GM19395 (cell line): ENCODE measurements at regions not wholly inside any gene's neighbourhood (a gene's known extent, or its start where the extent isn't known, plus 50 kb on each side); places are given as distances from the start of the nearest gene placed in this dataset.
"Not testable (repeated sequence)": the region's sequence is repeated elsewhere in the genome, so short reads cannot be mapped to it uniquely, and the experiment has no call there.

Experiments
- ATAC-seq: cut with Tn5 transposase; IDR thresholded peaks from one replicate; pipeline ENCODE4 v1.9.1; 2021; ENCODE audit warnings: mild to moderate bottlenecking, moderate library complexity; ENCODE audit not compliant: unreplicated experiment

DNA sequence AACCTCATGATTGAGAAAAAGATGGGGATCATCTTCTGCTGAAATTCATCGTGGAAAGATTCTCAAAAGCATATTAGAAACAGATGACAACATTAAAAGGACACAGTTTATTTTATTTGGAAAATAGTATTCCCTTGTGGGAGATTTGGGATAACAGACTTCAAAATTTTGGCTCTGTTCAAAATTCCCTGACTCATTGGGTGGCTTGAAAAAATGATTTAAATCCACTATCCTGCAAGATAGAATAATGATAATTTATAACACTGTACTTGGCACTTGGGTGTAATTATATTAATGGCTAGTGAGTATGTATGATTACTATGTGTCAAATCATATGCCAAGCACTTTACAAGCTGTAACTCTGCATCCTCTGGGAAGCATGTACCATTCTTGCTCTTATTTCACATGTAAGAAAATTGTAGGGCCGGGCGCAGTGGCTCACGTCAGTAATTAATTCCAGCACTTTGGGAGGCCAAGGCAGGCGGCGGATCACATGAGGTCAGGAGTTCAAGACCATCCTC, 128.8 kb downstream of the LMNTD1 start:
- ATAC-seq, result no peak

DNA sequence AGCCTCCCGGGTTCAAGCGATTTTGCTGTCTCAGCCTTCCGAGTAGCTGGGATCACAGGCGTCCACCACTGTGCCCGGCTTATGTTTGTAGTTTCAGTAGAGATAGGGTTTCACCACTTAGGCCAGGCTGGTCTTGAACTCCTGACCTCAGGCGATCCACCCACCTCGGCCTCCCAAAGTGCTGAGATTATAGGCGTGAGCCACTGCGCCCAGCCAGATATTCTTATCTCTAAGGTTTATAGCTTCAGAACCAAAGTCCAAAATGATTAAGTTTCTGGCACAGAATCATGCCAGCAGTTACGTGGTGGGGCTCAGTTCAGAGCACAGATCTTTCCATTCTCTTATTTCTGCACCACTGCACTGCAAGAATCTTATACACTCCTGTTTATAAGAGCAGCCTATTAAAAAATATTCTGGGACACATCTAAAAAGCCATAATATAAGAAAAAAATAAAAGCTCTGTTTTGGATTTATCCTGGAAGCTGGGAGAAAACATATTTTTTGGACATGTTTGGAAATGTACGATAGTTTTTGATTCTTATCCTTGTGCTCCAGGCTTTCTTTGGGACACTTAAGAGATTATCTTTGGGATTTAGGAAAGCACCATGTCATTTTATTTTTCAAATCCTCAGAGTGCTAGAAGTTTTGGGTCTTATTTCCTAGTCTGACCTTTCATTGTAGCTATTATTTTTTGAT, 129.6 kb downstream of the LMNTD1 start:
- ATAC-seq, result no peak

DNA sequence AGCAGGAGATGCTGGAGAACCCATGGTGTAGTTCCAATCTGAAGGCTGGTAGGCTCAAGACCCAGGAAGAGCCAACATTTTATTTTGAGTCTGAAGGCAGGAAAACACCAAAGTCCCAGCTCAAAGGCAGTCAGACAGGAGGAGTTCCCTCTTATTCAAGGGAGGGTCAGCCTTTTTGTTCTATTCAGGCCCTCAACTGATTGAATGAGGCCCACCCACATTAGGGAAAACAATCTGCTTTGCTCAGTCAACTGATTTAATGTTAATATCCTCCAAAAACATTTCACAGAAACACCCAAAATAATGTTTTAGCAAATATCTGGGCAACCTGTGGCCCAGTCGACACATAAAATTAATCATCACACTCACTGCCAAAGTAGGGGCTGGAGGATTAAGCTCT, 130.8 kb downstream of the LMNTD1 start:
- no peak for ATAC-seq

- ATAC-seq, result no peak
Measured at GRCh38 chr12:25421651-25422167, 131.4 kb downstream of the LMNTD1 start.

DNA sequence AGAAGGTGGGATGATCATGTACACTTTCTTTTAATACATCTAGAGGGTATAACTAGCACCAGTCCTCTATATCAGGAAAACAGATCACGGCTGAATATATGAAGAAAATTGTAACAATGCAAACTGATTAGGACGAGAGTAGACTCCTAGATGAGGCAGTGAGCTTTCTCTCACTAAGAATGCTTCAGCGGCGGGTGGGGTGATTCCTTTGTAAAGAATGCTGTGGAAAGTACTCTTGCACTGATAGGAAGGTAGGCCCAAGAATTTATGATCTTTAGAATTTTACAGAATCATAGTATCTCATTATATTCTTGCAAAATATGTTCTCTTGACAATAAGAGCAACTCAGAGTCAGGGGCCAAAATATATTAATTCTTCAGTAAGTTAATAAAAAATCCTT, 133.0 kb downstream of the LMNTD1 start:
- ATAC-seq, result no peak

- no peak for ATAC-seq
Measured at GRCh38 chr12:25419595-25419994, 133.5 kb downstream of the LMNTD1 start.

DNA sequence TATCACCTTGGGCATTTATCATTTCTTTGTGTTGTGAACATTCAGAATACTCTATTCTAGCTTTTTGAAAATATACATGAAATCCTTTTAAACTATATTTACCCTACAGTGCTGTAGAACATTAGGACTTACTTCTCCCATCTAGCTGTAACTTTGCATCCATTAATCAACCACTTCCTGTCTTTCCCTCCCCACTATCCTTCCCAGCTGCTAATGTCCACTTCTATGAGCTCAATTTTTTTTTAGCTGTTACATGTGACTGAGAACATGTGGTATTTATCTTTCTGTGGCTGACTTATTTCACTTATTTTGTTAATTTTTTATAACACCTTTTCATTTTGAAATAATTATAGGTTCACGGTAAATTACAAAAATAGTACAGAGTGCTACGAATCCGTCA, 136.0 kb downstream of the LMNTD1 start:
- no peak for ATAC-seq

GRCh38 chr12:25416516-25416915, 136.6 kb downstream of the LMNTD1 start:
- ATAC-seq, result no peak

DNA sequence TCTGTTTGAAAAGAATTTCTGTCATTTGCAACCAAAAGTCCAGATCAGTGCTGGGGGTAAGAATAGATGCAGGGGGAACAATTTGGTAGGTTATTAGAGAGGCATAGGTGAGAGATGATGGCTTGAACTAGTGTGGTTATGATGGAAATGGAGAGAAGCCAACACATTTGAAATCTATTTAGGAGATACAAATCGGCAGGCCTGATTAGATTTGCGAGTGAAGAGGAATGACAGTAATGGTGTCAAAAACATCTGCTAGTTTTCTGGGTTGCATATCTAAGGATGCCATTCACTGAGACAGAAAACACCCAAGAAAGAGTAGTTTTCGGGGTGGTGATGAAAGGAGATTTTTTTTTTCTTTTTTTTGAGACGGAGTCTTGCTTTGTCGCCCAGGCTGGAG, 138.1 kb downstream of the LMNTD1 start:
- ATAC-seq, result no peak

DNA sequence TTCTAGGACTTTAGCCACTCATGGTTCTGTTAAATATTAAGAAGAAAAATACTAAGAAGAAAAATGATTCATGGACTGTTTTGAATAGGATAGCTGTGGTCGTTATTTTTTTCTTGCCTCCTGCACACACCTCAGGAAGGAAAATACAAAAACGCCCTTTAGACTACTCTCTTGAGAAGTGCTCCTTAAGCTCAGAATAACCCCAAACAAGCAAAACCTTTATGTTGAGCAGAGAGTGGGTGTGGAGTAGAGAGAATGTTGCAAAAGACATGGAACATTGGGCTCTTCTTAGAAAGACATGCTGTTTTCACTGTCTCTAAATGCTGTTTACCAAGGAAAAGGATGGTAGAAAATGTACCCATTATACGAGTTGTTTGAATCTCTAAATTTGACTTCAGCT, 140.3 kb downstream of the LMNTD1 start:
- ATAC-seq, result no peak

DNA sequence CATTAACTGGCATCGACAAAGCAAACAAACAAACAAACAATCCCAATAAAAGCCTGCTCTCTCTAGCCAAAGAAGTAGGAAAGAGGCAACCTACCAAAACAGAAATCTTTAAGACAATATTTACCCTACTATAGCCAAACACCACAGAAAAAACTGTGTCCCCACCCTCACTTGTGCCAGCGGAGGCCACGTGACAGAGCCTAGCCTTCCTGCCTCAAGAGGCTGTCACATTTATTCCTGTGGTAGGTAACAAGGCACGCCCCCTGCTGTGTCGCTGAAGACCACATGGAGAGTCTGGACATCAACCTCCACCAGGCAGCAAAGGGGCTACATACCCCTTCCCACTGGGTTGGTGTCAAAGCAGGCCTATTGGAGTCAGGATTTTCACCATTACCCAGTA, 148.1 kb downstream of the LMNTD1 start:
- no peak for ATAC-seq

DNA sequence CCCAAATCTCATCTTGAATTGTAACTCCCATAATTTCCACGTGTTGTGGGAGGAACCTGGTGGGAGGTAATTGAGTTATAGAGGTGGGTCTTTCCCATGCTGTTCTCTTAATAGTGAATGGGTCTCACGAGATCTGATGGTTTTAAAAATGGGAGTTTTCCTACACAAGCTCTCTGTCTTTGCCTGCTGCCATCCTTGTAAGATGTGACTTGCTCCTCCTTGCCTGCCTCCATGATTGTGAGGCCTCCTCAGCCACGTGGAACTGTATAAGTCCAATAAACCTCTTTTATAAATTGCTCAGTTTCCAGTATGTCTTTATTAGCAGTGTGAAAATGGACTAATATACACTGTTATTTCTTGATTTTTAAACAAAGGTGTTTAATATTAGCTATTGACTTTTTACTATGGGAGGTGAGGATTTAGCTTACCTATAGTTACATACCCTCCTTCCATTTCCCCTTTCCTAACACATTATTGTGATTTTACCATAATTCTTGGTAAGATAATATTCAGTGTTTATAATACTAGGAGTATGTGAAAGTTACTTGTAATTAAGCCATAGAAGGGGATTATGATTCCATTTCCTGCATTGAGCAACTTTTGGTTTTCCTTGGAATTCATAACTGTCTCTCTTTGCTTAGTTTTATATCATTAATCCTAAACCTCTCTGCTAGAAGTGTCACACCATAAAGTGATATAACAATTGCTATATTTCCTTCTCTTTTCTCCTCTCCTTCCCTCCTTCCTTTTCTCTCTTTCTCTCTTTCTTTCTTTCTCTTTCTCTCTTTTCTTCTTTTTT, 151.0 kb upstream of the KRAS start:
- no peak for ATAC-seq

DNA sequence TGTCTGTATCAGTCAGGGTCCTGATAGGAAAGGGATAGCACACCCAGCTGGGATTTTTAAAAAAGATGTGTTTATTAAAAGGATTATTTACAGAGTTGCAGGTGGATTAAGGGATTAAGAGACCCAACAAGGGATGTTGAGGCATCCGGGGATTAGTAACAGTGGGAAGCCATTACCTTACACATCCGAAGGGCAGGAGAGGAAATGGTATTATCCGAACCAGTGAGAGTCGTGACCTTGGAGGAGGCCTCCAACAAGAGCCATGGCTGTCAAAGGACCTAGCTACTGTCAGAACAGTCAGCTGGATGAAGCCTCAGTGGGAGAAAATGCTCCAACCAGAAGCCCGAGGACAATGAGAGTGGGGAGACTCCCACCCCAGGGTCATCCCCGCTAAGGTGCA, 146.3 kb upstream of the KRAS start:
- ATAC-seq, result no peak

- no peak for ATAC-seq
Measured at GRCh38 chr12:25395227-25395626, 144.5 kb upstream of the KRAS start.

DNA sequence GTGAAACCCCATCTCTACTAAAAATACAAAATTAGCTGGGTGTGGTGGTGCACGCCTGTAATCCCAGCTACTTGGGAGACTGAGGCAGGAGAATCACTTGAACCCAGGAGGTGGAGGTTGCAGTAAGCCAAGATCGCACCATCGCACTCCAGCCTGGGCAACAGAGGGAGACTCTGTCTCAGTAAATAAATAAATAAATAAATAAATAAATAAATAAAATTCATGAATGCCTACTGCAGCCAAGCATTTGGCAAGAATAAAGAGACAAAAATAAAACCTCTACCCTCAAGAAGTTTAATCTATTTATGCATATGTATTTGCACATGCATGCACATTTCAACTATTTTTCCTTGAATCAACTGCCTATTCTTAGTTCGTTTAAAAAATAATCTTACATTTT, 144.0 kb upstream of the KRAS start:
- not testable (repeated sequence) for ATAC-seq

GRCh38 chr12:25394025-25394424, 143.3 kb upstream of the KRAS start:
- ATAC-seq, result no peak

DNA sequence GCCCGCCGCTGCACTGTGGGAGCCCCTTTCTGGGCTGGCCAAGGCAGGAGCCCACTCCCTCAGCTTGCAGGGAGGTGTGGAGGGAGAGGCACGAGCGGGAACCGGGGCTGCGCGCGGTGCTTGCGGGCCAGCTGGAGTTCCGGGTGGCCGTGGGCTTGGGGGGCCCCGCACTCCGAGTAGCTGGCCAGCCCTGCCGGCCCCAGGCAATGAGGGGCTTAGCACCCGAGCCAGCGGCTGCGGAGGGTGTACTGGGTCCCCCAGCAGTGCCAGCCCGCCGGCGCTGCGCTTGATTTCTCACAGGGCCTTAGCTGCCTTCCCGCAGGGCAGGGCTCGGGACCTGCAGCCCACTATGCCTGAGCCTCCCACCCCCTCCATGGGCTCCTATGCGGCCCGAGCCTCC, 140.6 kb upstream of the KRAS start:
- not testable (repeated sequence) for ATAC-seq

GRCh38 chr12:25388183-25388582, 137.5 kb upstream of the KRAS start:
- no peak for ATAC-seq

GRCh38 chr12:25387732-25388050, 137.0 kb upstream of the KRAS start:
- ATAC-seq, result no peak

DNA sequence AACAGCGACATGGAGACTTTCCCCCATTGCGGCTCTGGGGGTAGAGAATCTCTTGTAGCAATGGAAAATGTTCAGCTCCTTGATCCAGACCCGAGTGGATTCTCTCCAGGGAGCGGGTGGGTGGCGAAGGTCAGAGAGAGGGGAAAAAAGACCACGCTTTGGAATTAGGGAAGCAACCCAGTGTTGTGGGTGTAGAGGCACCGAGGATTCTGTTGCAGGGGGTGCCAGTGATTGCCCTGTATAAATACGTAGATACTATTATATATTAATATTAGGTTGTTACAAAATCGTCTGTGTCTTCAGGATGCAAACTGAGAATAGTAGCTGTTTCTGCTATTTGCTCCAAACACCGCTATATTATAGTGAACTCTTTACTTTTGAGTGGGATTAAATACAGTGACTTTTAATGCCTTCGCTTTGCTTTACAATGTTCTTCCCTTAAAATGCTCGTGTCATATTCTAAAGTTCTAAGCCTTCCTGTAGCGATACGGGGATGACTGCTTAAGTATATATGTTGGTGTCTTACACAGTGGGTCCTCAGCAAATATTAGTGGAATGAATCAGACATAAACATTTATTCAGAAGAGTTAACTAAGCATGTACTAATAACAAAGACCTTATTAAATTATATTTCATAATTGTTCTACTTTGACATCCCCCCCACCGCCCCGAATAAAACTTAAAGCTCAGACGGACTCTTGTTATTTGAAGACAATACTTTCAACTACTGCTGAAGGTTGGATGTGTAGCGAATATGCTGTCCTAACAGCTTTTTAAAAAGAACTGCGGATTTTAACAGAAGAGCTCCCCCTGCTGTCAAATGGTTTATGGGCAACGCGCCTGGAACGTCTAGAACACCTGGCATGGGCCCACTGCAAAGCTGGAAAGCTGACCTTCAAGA, 136.4 kb upstream of the KRAS start:
- no peak for ATAC-seq

DNA sequence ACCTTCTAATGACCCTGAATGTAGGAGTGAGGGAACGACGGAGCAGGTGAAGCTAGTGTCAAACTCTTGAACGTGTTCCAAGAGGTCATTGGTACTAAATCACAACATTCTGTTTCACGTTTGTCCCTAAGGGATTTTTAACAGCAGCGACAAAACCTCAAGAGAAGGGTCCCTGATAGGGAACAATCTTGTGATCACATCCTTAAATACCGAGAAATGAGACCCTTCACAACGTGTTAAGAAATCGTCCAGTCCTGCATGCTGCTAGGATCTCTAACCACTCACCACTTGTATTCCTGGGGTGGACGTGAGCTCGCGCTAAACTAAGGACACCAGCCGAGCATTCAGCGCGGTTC, 134.1 kb upstream of the KRAS start:
- ATAC-seq, result no peak
